HL-60 (cell line): ENCODE measurements at regions not wholly inside any gene's neighbourhood (a gene's known extent, or its start where the extent isn't known, plus 50 kb on each side); places are given as distances from the start of the nearest gene placed in this dataset.
"Not testable (repeated sequence)": the region's sequence is repeated elsewhere in the genome, so short reads cannot be mapped to it uniquely, and the experiment has no call there.

Experiments
- DNase-seq, 2 experiments: peaks; one replicate each; pipeline ENCODE4 v3.0.0-alpha.2; 2010 to 2020; ENCODE audit warnings: low read depth in 1 of 2, low spot score in 1 of 2
- H3K27ac ChIP-seq: fragments of 250-450 bp; sonication (Bioruptor Pico); replicated peaks from 2 replicates; pipeline ENCODE4 v1.5.1; 2020; ENCODE audit warnings: mild to moderate bottlenecking, moderate library complexity
- H3K27me3 ChIP-seq: fragments of 250-450 bp; sonication (Bioruptor Pico); 2 replicates; pipeline ENCODE4 v1.5.1; 2021; ENCODE audit warnings: mild to moderate bottlenecking, moderate library complexity; ENCODE audit not compliant: insufficient read depth, poor library complexity, severe bottlenecking
- H3K4me3 ChIP-seq: replicated peaks from 2 replicates; pipeline ENCODE4 v1.5.1; 2011; ENCODE audit warnings: mild to moderate bottlenecking, control low read depth, low read length; ENCODE audit not compliant: insufficient read depth
- CTCF ChIP-seq: IDR thresholded peaks from one replicate; pipeline ENCODE4 v1.5.1; 2011; ENCODE audit warnings: low read length, control low read depth, inconsistent platforms; ENCODE audit not compliant: insufficient read depth
- GABPA ChIP-seq: IDR thresholded peaks from 2 replicates; pipeline ENCODE4 v1.6.1; 2012; ENCODE audit warnings: low read depth
- POLR2AphosphoS5 ChIP-seq: IDR thresholded peaks from 2 replicates; pipeline ENCODE4 v1.6.1; 2012; ENCODE audit warnings: low read depth
- REST ChIP-seq: IDR thresholded peaks from 2 replicates; pipeline ENCODE4 v1.6.1; 2012; ENCODE audit warnings: low read depth; ENCODE audit not compliant: insufficient replicate concordance
- SPI1 ChIP-seq: IDR thresholded peaks from 2 replicates; pipeline ENCODE4 v1.6.1; 2012; ENCODE audit warnings: low read depth, mild to moderate bottlenecking, borderline replicate concordance

- Histone ChIP-seq H3K4me3 (no peak overlapping the region), H3K27me3 (peaks cover 14% of the 10 kb centered on the region), H3K27ac (no peak overlapping the region)
- DNase-seq = no peak
- TF ChIP-seq CTCF (no peak), SPI1 (no peak), POLR2AphosphoS5 (no peak)
Observed at GRCh38 chr16:85229869-85230462, 117.7 kb upstream of the CIBAR2 start.

- DNase-seq, H3K27ac ChIP-seq, H3K4me3 ChIP-seq: not testable (repeated sequence)
- peaks cover 17% of the 10 kb centered on the region for H3K27me3 ChIP-seq
Observed at GRCh38 chr16:85230764-85231383, 118.6 kb upstream of the CIBAR2 start.

- Histone ChIP-seq H3K27me3 (peaks cover 24% of the 10 kb centered on the region), H3K4me3 (no peak overlapping the region), H3K27ac (no peak overlapping the region)
- no peak for DNase-seq
- TF ChIP-seq POLR2AphosphoS5 (no peak), REST (no peak), SPI1 (no peak), GABPA (no peak), CTCF (no peak)
Observed at GRCh38 chr16:85231959-85232358, 119.7 kb upstream of the CIBAR2 start.

GRCh38 chr16:85232369-85233142, 120.3 kb upstream of the CIBAR2 start:
- TF ChIP-seq GABPA (no peak), CTCF (no peak), REST (no peak), POLR2AphosphoS5 (no peak), SPI1 (no peak)
- Histone ChIP-seq H3K4me3 (no peak overlapping the region), H3K27me3 (peaks cover 26% of the 10 kb centered on the region), H3K27ac (no peak overlapping the region)
- no peak for DNase-seq
